ENCODE measurements at regions not wholly inside any gene's neighbourhood (a gene's known extent, or its start where the extent isn't known, plus 50 kb on each side); places are given as distances from the start of the nearest gene placed in this dataset.

- DNase-seq (ENCODE audit: low read depth in 3 of 3): no peak
Observed at GRCh38 chr2:203813684-203814083, 53.9 kb upstream of the CTLA4 start.

- DNase-seq (ENCODE audit: low read depth in 3 of 3): no peak
Observed at GRCh38 chr2:203814661-203815540, 52.7 kb upstream of the CTLA4 start.

GRCh38 chr2:203815541-203815898, 52.1 kb upstream of the CTLA4 start:
- DNase-seq (ENCODE audit: low read depth in 3 of 3): no peak

GRCh38 chr2:203817147-203817546, 50.4 kb upstream of the CTLA4 start:
- DNase-seq (ENCODE audit: low read depth in 3 of 3): no peak
